HG02870 (cell line): ENCODE measurements at regions not wholly inside any gene's neighbourhood (a gene's known extent, or its start where the extent isn't known, plus 50 kb on each side); places are given as distances from the start of the nearest gene placed in this dataset.

Experiments
- ATAC-seq: cut with Tn5 transposase; IDR thresholded peaks from one replicate; pipeline ENCODE4 v1.9.1; 2021; ENCODE audit warnings: mild to moderate bottlenecking, moderate library complexity; ENCODE audit not compliant: unreplicated experiment

DNA sequence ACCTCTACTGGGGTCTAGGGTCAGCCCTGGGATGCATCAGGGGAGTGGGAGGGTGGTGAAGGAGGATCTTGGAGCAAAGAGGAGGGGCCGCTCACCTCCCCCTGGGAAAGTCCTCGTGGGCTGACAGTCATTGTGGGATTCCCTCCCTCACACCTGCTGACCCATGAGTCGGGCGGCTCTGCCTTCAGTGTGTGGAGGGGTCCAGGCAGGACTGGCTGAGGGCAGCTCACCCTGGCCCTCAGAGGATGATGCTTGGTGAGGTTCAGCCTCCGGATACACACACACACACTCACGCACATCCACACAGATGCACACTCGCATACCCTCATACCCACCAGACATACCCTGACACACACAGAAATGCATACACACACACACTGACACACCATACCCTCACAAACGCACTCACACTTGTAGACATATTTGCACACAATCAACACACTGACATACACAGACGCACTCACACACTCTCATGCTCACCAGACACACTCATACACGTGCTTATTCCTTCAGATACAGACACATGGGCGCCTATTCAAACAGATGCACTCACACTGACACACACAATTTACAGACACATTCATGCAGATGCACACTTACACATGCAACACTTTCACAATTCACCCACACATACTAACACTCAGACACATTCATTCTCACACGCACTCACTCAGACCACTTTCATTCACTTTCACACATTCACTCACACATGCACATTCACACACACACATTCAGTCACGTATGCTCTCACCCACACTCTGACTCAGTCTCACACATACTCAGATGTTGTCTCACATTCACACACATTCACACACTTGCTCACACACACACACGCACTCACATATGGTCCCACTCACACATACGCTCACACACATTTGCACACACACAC, 105.1 kb upstream of the RPL38 start:
- ATAC-seq, result no peak

GRCh38 chr17:74099442-74100340, 103.8 kb upstream of the RPL38 start:
- ATAC-seq, result no peak

DNA sequence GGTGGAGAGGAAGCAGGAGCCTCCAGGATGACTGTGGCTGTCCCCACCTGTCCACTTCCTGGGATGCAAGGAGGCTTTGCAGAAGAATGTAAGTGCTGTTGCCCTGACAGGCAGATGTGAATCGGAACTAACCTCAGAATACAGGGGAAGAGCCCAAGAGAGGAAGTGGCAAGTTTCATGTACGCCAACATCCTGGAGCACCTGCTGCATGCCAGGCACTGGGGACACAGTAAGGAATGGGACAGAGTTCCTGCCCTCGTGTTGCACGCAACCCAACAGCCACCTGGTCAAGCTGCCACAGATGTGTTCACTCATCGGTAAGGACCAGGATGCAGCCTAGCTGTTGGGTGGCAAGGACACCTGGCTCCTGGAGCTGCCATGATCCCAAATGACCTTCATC, 98.6 kb upstream of the RPL38 start:
- no peak for ATAC-seq

DNA sequence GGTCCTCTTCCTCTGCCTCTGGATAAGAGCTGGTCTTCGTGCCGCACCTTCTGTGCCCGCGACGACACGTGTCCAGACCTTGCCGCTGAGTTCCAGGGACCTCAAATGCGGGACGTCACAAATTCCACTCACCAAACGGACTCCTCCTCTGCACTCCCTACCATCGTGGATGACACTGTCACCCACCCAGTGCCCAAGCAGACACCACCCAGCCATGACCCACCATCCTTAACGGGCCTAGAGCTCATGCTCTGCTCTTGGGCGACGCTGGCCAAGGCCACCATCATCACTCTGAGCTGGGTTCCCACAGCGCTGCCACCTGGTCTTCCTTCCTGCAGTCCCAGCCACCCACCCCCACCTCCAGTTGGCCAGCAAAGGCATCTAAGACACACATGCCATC, 96.4 kb upstream of the RPL38 start:
- no peak for ATAC-seq

- no peak for ATAC-seq
These were observed 95.3 kb upstream of the RPL38 start for GRCh38 chr17:74108126-74108705.

- ATAC-seq, result no peak
These were observed 93.0 kb upstream of the RPL38 start for GRCh38 chr17:74110467-74110866.

- ATAC-seq, result no peak
These were observed 90.2 kb upstream of the RPL38 start for GRCh38 chr17:74113326-74113725.

DNA sequence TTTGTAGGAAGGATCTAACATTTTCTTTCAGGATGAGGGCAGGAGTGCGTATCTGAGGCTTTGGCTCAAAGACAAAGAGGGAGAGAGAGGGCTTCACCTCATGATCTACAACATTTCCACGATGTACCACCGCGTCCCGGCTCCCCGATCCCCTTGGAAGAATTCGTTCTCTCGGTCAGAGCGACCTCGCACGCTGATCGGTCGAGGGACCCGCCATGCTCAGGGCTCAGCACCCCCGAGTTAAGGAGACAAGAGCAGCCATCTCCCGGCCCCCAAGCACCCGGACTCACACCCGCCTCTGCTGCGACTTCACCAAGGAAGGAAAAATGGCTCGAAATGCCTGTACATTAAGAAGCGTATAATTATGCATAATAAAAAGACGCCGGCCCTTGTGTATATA, 89.5 kb upstream of the RPL38 start:
- no peak for ATAC-seq

- no peak for ATAC-seq
These were observed 88.5 kb upstream of the RPL38 start for GRCh38 chr17:74114881-74115470.

GRCh38 chr17:74115586-74115985, 87.9 kb upstream of the RPL38 start:
- no peak for ATAC-seq

- ATAC-seq, result no peak
These were observed 87.3 kb upstream of the RPL38 start for GRCh38 chr17:74116087-74116717.

DNA sequence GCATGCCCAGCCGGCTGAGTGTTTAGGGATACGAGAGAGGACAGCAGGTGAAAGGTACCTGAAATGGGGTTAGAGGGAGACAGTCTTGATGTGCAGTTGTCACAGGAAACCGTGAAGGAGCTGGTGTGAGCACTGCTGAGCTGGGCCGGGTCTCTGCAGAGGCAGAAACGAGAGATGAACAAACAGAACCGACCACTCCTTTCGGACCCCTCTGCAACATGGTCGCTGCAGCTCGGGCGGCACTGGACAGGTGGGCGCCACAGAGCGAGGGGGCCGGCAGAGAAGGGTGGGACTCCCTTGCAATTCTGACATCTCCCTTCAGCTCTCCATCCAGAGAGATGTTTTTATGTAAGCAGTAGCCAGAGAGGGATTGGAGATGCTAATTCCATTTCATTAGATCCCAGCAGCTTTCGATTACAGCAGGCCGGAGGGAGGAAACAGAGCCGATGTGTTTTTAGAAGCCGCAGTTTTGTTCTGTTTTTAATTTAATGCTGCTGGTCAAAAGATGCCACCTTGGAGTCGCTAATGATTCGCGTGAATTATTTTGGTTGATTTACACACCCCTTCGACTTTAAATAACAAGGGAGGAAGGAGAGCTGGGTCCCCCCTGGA, 86.3 kb upstream of the RPL38 start:
- ATAC-seq, result no peak

DNA sequence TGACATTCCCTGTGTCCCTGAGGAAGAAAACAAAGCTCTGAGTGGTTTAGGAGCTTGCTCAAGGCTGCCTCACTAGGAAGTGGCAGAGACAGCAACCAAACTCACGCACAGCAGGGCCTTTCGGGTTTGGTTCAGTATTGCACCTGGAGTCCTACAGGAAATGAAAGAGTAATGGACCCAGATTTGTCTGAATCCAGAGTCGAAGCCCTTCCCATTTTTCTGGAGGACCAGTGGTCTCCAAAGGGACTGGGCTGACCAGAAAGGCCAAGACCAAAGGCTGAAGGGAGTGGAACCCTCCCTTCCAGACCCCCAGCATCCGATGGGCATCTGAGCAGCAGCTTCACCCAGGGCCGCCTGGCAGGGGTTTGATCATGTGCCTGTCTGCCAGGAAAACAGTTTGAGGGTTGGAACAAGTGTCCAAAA, 85.5 kb upstream of the RPL38 start:
- no peak for ATAC-seq

- no peak for ATAC-seq
These were observed 85.0 kb upstream of the RPL38 start for GRCh38 chr17:74118504-74118903.

DNA sequence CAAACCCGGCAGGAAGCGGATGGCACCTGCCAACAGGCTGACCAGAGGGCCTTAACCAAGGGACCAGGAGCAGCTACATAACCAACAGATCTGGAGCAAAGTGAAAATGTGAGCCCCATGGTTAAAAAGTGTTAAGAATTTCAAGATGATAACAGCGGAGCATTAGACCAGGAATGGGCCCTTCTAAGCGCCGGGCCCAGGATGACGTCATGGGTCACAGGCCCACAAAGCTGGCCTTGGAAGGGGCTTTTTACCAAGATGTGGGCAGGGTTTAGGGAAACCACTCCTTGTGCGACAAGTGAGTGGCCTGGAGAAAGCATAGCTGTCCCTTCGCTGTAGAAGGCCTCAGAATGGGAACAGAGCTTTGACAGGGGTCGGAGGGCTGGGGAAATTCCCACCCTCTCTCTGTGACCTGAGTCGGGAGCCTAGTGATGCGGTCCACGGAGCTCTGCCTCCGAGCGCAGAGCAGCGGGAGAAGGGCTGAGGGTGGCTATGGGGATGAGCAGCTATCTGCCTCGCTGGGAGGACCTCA, 84.4 kb upstream of the RPL38 start:
- ATAC-seq, result no peak

DNA sequence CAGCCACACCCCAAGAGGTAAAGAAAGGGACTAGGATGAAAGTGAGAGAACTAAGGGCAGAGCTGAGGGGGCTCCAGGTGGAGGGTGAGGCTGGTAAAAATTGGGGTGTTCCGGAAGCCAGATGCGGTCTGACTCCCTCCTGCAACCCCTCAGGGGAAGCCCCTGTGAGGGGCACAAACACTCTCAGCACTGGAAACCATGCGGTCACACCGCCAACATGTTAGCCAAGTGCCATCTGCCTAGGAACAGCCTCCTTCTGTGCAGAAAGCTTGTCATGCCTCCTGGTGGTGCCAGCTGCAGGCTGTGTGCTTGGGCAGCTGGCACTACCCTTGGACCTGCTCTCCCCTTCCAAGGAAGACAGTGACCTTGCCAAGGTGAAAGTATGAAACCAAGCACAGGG, 83.5 kb upstream of the RPL38 start:
- no peak for ATAC-seq

DNA sequence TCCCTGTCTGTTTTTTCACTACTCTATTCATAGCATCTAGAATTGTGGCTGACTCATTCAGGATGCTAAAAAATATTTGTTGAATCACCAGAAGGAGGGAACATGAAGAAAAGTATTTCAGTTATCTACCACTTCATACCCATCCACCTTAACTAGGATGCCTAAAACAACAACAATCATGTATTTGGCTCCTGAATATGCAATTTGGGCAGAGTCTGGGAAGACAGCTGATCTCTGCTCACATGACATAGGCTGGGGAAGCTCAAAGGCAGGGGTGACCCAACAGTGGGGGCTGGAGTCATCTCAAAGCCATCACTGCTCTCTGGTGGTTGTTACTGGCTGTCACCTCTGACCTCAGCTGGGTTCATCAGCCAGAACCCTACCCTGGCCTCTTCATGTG, 80.1 kb upstream of the RPL38 start:
- ATAC-seq, result no peak

DNA sequence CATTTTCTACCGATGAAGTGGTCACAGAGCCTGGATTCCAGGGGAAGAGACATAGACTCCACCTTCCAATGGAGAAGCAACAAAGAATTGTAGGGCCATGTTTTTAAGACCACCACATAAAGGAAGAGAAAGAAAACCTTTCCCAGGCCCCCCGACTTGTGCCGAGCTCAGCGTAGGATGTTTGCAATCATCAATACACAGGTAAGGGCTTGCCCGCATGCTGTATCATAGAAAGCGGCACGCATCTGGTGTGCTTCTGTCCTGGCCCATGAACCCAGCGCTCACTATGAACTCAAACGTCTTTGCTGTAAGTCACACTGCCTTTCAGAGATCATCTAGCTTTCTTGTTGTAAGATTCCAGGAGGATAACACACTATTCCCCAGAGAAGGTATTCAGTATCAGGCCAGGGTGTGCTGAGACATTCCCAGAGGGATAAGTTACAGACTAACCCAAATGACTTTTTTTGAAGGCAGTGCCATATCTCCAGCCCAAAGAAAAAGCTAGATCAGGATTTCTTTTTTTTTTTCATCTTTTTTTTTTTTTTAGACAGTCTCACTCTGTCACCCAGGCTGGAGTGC, 79.5 kb upstream of the RPL38 start:
- ATAC-seq, result no peak

DNA sequence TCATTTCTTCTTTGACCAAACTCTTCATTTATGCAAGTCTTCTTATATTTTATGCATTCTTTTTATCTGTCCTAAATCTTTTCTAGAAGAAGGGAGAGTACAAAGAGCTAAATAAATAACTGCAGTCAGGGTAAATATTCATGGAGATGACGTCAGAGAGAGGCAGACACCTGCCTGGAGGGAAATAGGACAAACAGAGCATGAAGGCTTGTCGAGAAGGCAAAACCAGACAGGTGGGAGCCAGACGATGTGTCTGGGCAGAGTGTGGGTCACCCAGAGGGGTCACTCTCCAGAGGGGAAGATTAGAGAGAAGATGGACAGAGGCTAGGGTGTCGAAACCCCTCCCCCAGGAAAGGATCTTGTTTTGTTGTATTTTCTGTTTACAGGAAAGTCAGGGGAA, 78.3 kb upstream of the RPL38 start:
- no peak for ATAC-seq
